Progenitor cell of endocrine pancreas (in vitro differentiated cells): ENCODE measurements at regions not wholly inside any gene's neighbourhood (a gene's known extent, or its start where the extent isn't known, plus 50 kb on each side); places are given as distances from the start of the nearest gene placed in this dataset.

Experiments
- DNase-seq: peaks from one replicate; pipeline ENCODE4 v3.0.0; 2021; ENCODE audit warnings: low spot score; ENCODE audit not compliant: unreplicated experiment
- H3K27ac Mint-ChIP-seq: 2 replicates; pipeline ENCODE4 v1.8.0; 2021; ENCODE audit warnings: mild to moderate bottlenecking, moderate library complexity, mixed read lengths
- H3K27me3 Mint-ChIP-seq: 2 replicates; pipeline ENCODE4 v1.8.0; 2021; ENCODE audit warnings: mixed read lengths
- H3K36me3 Mint-ChIP-seq: 2 replicates; pipeline ENCODE4 v1.8.0; 2022; ENCODE audit warnings: mixed read lengths; ENCODE audit not compliant: insufficient read depth
- H3K4me1 Mint-ChIP-seq: 2 replicates; pipeline ENCODE4 v1.8.0; 2021; ENCODE audit warnings: low read depth, mixed read lengths
- H3K4me3 Mint-ChIP-seq: 2 replicates; pipeline ENCODE4 v1.8.0; 2021; ENCODE audit warnings: low read depth, mild to moderate bottlenecking, moderate library complexity, mixed read lengths
- H3K9me3 Mint-ChIP-seq: 2 replicates; pipeline ENCODE4 v1.8.0; 2021; ENCODE audit warnings: low read depth, mixed read lengths
- CTCF ChIP-seq: fragments of 200-600 bp; sonication (generic); IDR thresholded peaks from one replicate; pipeline ENCODE4 v1.5.0; 2021; ENCODE audit warnings: antibody characterized with exemption, mild to moderate bottlenecking; ENCODE audit not compliant: unreplicated experiment

DNA sequence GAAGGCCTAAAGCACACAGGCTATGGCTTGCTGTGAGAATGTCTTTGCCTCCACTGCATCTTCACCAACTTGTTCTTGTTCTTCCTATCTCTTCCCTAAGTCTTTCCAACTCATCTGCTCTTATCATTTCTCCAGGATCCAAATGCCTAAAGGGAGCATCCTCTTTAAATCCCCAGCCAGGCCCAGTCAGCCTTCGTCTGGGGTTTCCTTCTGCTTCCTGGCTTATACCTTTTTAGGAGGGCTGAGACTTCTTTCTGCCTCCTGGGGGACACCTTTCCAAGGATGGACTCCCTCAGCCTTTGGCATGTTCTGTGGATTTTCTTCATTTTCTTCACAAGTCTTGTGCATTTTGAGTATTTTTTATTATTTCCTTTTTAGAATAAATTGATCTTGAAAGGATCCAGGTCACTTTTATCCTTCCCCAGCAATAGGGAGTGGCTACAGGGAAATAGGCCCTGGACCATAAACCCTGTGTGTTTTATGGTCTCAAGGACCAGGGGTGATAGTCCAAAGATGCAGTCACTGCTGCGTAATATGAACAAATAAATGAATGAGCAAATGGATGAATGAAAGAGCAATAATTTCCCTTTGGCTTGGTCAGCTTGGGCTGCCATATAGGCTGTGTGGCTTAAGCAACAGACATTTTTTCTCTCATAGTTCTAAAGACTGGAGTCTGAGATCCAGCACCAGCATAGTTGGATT lies 122.1 kb upstream of the LRIG1 start:
- no peaks in the 10 kb centered on the region for H3K9me3 Mint-ChIP-seq
- no peak overlapping the region for H3K4me3 Mint-ChIP-seq
- no peak overlapping the region for H3K27ac Mint-ChIP-seq
- no peak for DNase-seq
- no peaks in the 10 kb centered on the region for H3K4me1 Mint-ChIP-seq
- H3K27me3 Mint-ChIP-seq, result peaks cover under 1% of the 10 kb centered on the region
- H3K36me3 Mint-ChIP-seq, result no peaks in the 10 kb centered on the region
- no peak for TF ChIP-seq CTCF

- no peak for DNase-seq
- H3K27me3 Mint-ChIP-seq, result peaks cover under 1% of the 10 kb centered on the region
- peaks cover 4% of the 10 kb centered on the region for H3K4me1 Mint-ChIP-seq
- TF ChIP-seq CTCF, result no peak
- no peaks in the 10 kb centered on the region for H3K36me3 Mint-ChIP-seq
- H3K9me3 Mint-ChIP-seq, result no peaks in the 10 kb centered on the region
- H3K27ac Mint-ChIP-seq, result no peak overlapping the region
- no peak overlapping the region for H3K4me3 Mint-ChIP-seq
Observed at GRCh38 chr3:66625505-66626216, 124.8 kb upstream of the LRIG1 start.

DNA sequence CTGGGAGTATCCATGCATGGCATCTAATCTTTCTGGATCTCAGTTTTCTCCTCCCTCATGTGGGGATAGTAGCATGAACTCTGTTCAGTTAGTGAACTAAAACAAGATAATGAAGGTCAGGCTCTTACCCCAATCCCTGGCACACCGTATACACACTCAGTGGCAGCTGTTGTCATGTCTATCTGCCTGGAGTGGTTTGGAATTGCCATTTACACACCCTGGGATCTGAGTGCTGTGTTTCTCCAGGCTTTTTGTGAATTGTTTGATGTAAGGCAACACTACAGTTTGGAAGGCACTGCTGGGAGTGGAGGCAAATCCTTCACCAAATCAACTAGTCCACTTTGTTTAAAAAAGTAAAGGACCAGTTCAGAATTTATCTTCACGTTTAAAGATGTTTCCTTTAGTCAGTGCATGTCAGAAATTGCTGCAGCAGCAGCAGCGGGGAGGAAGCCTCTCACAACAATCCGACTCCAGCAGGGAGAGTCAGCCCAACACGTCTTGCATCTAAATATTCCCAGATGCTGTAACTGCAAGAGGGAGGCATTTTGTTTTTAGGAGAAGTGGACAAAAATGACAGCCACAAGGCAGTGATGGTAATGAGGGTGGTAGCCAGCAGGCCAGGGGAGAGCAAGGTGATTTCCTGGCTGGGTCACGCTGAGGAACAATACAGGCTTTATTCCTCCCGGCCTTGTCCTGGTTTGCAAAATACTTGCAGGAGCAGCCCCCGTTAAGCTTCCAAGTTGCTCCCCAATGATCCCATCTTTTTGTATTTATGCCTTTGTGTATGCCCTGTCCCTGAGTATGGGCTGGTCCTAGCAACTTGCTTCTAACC lies 128.5 kb upstream of the LRIG1 start:
- H3K36me3 Mint-ChIP-seq, result no peaks in the 10 kb centered on the region
- peaks cover 4% of the 10 kb centered on the region for H3K4me1 Mint-ChIP-seq
- DNase-seq, result no peak
- peaks cover 13% of the 10 kb centered on the region for H3K27me3 Mint-ChIP-seq
- no peak for TF ChIP-seq CTCF
- no peak overlapping the region for H3K4me3 Mint-ChIP-seq
- H3K9me3 Mint-ChIP-seq, result no peaks in the 10 kb centered on the region
- H3K27ac Mint-ChIP-seq, result no peak overlapping the region

DNA sequence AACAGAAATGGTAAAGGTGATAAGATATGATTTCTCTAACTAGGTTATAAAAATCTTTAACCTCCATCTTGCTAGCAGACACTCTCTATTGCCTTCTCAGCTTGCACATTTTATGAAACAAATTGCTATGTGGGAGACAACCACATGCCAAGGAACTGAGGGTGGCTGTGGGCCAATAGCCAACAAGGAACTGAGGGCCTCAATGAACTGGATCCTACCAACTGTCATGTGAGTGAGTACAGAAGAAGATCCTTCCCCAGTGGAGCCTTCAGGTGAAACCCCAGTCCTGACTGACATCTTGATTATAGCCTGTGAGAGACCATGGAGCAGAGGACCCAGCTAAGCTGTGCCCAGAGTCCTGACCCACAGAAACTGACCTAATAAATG lies 129.2 kb upstream of the LRIG1 start:
- no peak for DNase-seq
- Mint-ChIP-seq H3K27ac (no peak overlapping the region), H3K4me3 (no peak overlapping the region), H3K9me3 (no peaks in the 10 kb centered on the region), H3K27me3 (peaks cover 13% of the 10 kb centered on the region), H3K36me3 (no peaks in the 10 kb centered on the region), H3K4me1 (peaks cover 4% of the 10 kb centered on the region)
- TF ChIP-seq CTCF, result no peak
